HEK293 (cell line): ENCODE measurements at regions not wholly inside any gene's neighbourhood (a gene's known extent, or its start where the extent isn't known, plus 50 kb on each side); places are given as distances from the start of the nearest gene placed in this dataset.

ENCODE experiments used
- GFI1B ChIP-seq: fragments of 450-650 bp; formaldehyde crosslinking; IDR thresholded peaks from 2 replicates; pipeline ENCODE4 v1.5.1; 2016; ENCODE audit warnings: missing biosample characterization, missing genetic modification characterization
- GLI4 ChIP-seq: fragments of 450-650 bp; formaldehyde crosslinking; IDR thresholded peaks from 2 replicates; pipeline ENCODE4 v1.5.1; 2016; ENCODE audit warnings: missing biosample characterization, missing genetic modification characterization
- GLIS1 ChIP-seq: fragments of 450-650 bp; formaldehyde crosslinking; IDR thresholded peaks from 2 replicates; pipeline ENCODE4 v1.5.1; 2016; ENCODE audit warnings: missing biosample characterization, missing genetic modification characterization
- HIC1 ChIP-seq: fragments of 450-650 bp; formaldehyde crosslinking; IDR thresholded peaks from 2 replicates; pipeline ENCODE4 v1.5.1; 2016; ENCODE audit warnings: missing biosample characterization, missing genetic modification characterization
- INSM2 ChIP-seq: fragments of 450-650 bp; formaldehyde crosslinking; IDR thresholded peaks from 2 replicates; pipeline ENCODE4 v1.5.1; 2016; ENCODE audit warnings: missing biosample characterization, missing genetic modification characterization
- MZF1 ChIP-seq: fragments of 450-650 bp; formaldehyde crosslinking; IDR thresholded peaks from 2 replicates; pipeline ENCODE4 v1.5.1; 2017; ENCODE audit warnings: missing biosample characterization, missing genetic modification characterization, borderline replicate concordance
- PRDM1 ChIP-seq: fragments of 450-650 bp; formaldehyde crosslinking; IDR thresholded peaks from 2 replicates; pipeline ENCODE4; 2016; ENCODE audit warnings: missing biosample characterization, missing genetic modification characterization
- PRDM10 ChIP-seq: fragments of 450-650 bp; formaldehyde crosslinking; IDR thresholded peaks from 2 replicates; pipeline ENCODE4 v1.5.1; 2016; ENCODE audit warnings: missing biosample characterization, missing genetic modification characterization
- PRDM6 ChIP-seq: fragments of 450-650 bp; formaldehyde crosslinking; IDR thresholded peaks from 2 replicates; pipeline ENCODE4 v1.5.1; 2017; ENCODE audit warnings: missing biosample characterization, missing genetic modification characterization
- REST ChIP-seq: fragments of 450-650 bp; formaldehyde crosslinking; IDR thresholded peaks from 2 replicates; pipeline ENCODE4 v1.5.1; 2016; ENCODE audit warnings: missing biosample characterization, missing genetic modification characterization
- SALL2 ChIP-seq: fragments of 450-650 bp; formaldehyde crosslinking; IDR thresholded peaks from 2 replicates; pipeline ENCODE4 v1.5.0; 2017; ENCODE audit warnings: missing biosample characterization, mild to moderate bottlenecking, missing genetic modification characterization, borderline replicate concordance
- SCRT1 ChIP-seq: fragments of 450-650 bp; formaldehyde crosslinking; IDR thresholded peaks from 2 replicates; pipeline ENCODE4 v1.5.1; 2016; ENCODE audit warnings: missing biosample characterization, missing genetic modification characterization, borderline replicate concordance
- TRIM28 ChIP-seq: IDR thresholded peaks from 2 replicates; pipeline ENCODE4 v1.6.1; 2011; ENCODE audit warnings: low read length, control low read depth, borderline replicate concordance
- ZBTB26 ChIP-seq: fragments of 450-650 bp; formaldehyde crosslinking; optimal IDR thresholded peaks from 2 replicates; pipeline ENCODE3; 2016; ENCODE audit warnings: missing biosample characterization, mild to moderate bottlenecking, missing genetic modification characterization
- ZFP3 ChIP-seq: fragments of 450-650 bp; formaldehyde crosslinking; IDR thresholded peaks from 2 replicates; pipeline ENCODE4 v1.5.1; 2016; ENCODE audit warnings: low read depth, missing biosample characterization, missing genetic modification characterization
- ZNF132 ChIP-seq: fragments of 450-650 bp; formaldehyde crosslinking; IDR thresholded peaks from 2 replicates; pipeline ENCODE4 v1.5.1; 2017; ENCODE audit warnings: missing biosample characterization, missing genetic modification characterization, borderline replicate concordance
- ZNF133 ChIP-seq: fragments of 450-650 bp; formaldehyde crosslinking; IDR thresholded peaks from 2 replicates; pipeline ENCODE4 v1.5.1; 2016; ENCODE audit warnings: missing biosample characterization, missing genetic modification characterization
- ZNF211 ChIP-seq: fragments of 450-650 bp; formaldehyde crosslinking; IDR thresholded peaks from 2 replicates; pipeline ENCODE4 v1.5.1; 2016; ENCODE audit warnings: low read depth, missing biosample characterization, missing genetic modification characterization
- ZNF324 ChIP-seq: fragments of 450-650 bp; formaldehyde crosslinking; IDR thresholded peaks from 2 replicates; pipeline ENCODE4 v1.5.1; 2016; ENCODE audit warnings: missing biosample characterization, missing genetic modification characterization
- ZNF391 ChIP-seq: fragments of 450-650 bp; formaldehyde crosslinking; IDR thresholded peaks from 2 replicates; pipeline ENCODE4 v1.5.1; 2016; ENCODE audit warnings: low read depth, missing biosample characterization, missing genetic modification characterization, borderline replicate concordance
- ZNF394 ChIP-seq: fragments of 450-650 bp; formaldehyde crosslinking; IDR thresholded peaks from 2 replicates; pipeline ENCODE4 v1.5.1; 2016; ENCODE audit warnings: missing biosample characterization, missing genetic modification characterization, mild to moderate bottlenecking, moderate library complexity, borderline replicate concordance
- ZNF416 ChIP-seq: fragments of 450-650 bp; formaldehyde crosslinking; IDR thresholded peaks from 2 replicates; pipeline ENCODE4 v1.5.1; 2016; ENCODE audit warnings: missing biosample characterization, missing genetic modification characterization
- ZNF585B ChIP-seq: fragments of 450-650 bp; formaldehyde crosslinking; IDR thresholded peaks from 2 replicates; pipeline ENCODE4 v1.5.1; 2016; ENCODE audit warnings: missing biosample characterization, missing genetic modification characterization
- ZNF623 ChIP-seq: fragments of 450-650 bp; formaldehyde crosslinking; IDR thresholded peaks from 2 replicates; pipeline ENCODE4 v1.5.1; 2016; ENCODE audit warnings: missing biosample characterization, missing genetic modification characterization
- ZNF626 ChIP-seq: fragments of 450-650 bp; sonication (Bioruptor Pico); formaldehyde crosslinking; IDR thresholded peaks from 2 replicates; pipeline ENCODE4 v1.5.1; 2018; ENCODE audit warnings: missing biosample characterization, missing genetic modification characterization, inconsistent platforms

GRCh38 chr1:47536646-47537118, 98.8 kb downstream of the FOXD2 start (continued):
- TF ChIP-seq ZBTB26 (tag by site-specific recombination) (no peak), ZFP3 (no peak), ZNF585B (no peak), ZNF416 (tag by site-specific recombination) (no peak), SALL2 (tag by site-specific recombination) (no peak), PRDM6 (tag by site-specific recombination) (peak; percentile 92), MZF1 (tag by site-specific recombination) (no peak), PRDM1 (tag by site-specific recombination) (no peak), PRDM10 (tag by site-specific recombination) (no peak), ZNF324 (tag by site-specific recombination) (no peak), ZNF626 (no peak), ZNF211 (no peak), ZNF394 (tag by site-specific recombination) (no peak), TRIM28 (no peak), ZNF132 (tag by site-specific recombination) (no peak), GFI1B (tag by site-specific recombination) (no peak), INSM2 (tag by site-specific recombination) (no peak), GLI4 (tag by site-specific recombination) (no peak), SCRT1 (tag by site-specific recombination) (no peak), REST (tag by site-specific recombination) (no peak), HIC1 (tag by site-specific recombination) (no peak), ZNF133 (tag by site-specific recombination) (no peak), ZNF391 (tag by site-specific recombination) (no peak), ZNF623 (tag by site-specific recombination) (no peak), GLIS1 (tag by site-specific recombination) (peak; percentile 81)
